Stimulated activated CD8-positive, alpha-beta memory T cell treated with anti-CD3 and anti-CD28 coated beads, Interleukin-4, amount 100 ng/mL, for 48 hours (primary cell): ENCODE measurements at regions not wholly inside any gene's neighbourhood (a gene's known extent, or its start where the extent isn't known, plus 50 kb on each side); places are given as distances from the start of the nearest gene placed in this dataset.
"Not testable (repeated sequence)": the region's sequence is repeated elsewhere in the genome, so short reads cannot be mapped to it uniquely, and the experiment has no call there.

ENCODE experiments used
- DNase-seq: peaks from one replicate; pipeline ENCODE4 v3.0.0-alpha.2; 2020

- no peak for DNase-seq
Measured at GRCh38 chr1:113269168-113269963, 120.9 kb upstream of the MAGI3 start.

GRCh38 chr1:113271039-113271438, 119.3 kb upstream of the MAGI3 start:
- no peak for DNase-seq

GRCh38 chr1:113275083-113275482, 115.2 kb upstream of the MAGI3 start:
- no peak for DNase-seq

GRCh38 chr1:113275691-113276090, 114.6 kb upstream of the MAGI3 start:
- no peak for DNase-seq

GRCh38 chr1:113276507-113276906, 113.8 kb upstream of the MAGI3 start:
- DNase-seq = no peak

GRCh38 chr1:113278371-113278770, 111.9 kb upstream of the MAGI3 start:
- no peak for DNase-seq

GRCh38 chr1:113278777-113279176, 111.5 kb upstream of the MAGI3 start:
- DNase-seq = no peak

GRCh38 chr1:113279776-113280391, 110.4 kb upstream of the MAGI3 start:
- no peak for DNase-seq

GRCh38 chr1:113280581-113280980, 109.7 kb upstream of the MAGI3 start:
- no peak for DNase-seq

- DNase-seq = no peak
Measured at GRCh38 chr1:113281550-113281949, 108.8 kb upstream of the MAGI3 start.

- DNase-seq = no peak
Measured at GRCh38 chr1:113282008-113282892, 108.1 kb upstream of the MAGI3 start.

- no peak for DNase-seq
Measured at GRCh38 chr1:113282893-113283285, 107.4 kb upstream of the MAGI3 start.

- no peak for DNase-seq
Measured at GRCh38 chr1:113283914-113284313, 106.4 kb upstream of the MAGI3 start.

- no peak for DNase-seq
Measured at GRCh38 chr1:113286156-113286555, 104.2 kb upstream of the MAGI3 start.

- DNase-seq = no peak
Measured at GRCh38 chr1:113291777-113292602, 98.3 kb upstream of the MAGI3 start.

- no peak for DNase-seq
Measured at GRCh38 chr1:113292603-113293255, 97.6 kb upstream of the MAGI3 start.

GRCh38 chr1:113293256-113293626, 97.1 kb upstream of the MAGI3 start:
- DNase-seq = no peak

GRCh38 chr1:113297749-113298148, 92.6 kb upstream of the MAGI3 start:
- DNase-seq = no peak

- no peak for DNase-seq
Measured at GRCh38 chr1:113298941-113299340, 91.4 kb upstream of the MAGI3 start.

- no peak for DNase-seq
Measured at GRCh38 chr1:113302636-113303035, 87.7 kb upstream of the MAGI3 start.

GRCh38 chr1:113303267-113303666, 87.0 kb upstream of the MAGI3 start:
- no peak for DNase-seq

- DNase-seq = not testable (repeated sequence)
Measured at GRCh38 chr1:113305029-113305428, 85.3 kb upstream of the MAGI3 start.
